ENCODE measurements at regions not wholly inside any gene's neighbourhood (a gene's known extent, or its start where the extent isn't known, plus 50 kb on each side); places are given as distances from the start of the nearest gene placed in this dataset.

GRCh38 chr2:217538719-217539118 lies 464.1 kb downstream of the TNS1 start:
- Histone ChIP-seq H3K9me3 (ENCODE audit: insufficient read depth, low read depth) (no peaks in the 10 kb centered on the region), H3K79me2 (ENCODE audit: low read depth) (no peaks in the 10 kb centered on the region), H2AFZ (no peak overlapping the region), H3F3A (ENCODE audit: insufficient read depth, low read depth) (no peaks in the 10 kb centered on the region), H3K27me3 (ENCODE audit: insufficient read depth, low read depth) (no peaks in the 10 kb centered on the region), H3K4me1 (replicated peaks; ENCODE audit: insufficient read depth) (no peaks in the 10 kb centered on the region), H3K9me2 (ENCODE audit: insufficient read depth) (no peaks in the 10 kb centered on the region), H3K4me3 (no peak overlapping the region), H3K36me3 (ENCODE audit: low read depth) (no peaks in the 10 kb centered on the region), H3K4me2 (no peak overlapping the region), H3K27ac (no peak overlapping the region), H4K20me1 (ENCODE audit: insufficient read depth) (no peaks in the 10 kb centered on the region)
- DNase-seq, result no peak
- BruUV-seq (replicated peaks), result no TSS peak
- ChIA-PET POLR2A (ENCODE audit: unreplicated experiment) (no interaction called here), CTCF (no interaction called here)
- intact Hi-C loops (cut with micrococcal nuclease; ENCODE audit: unreplicated experiment), result no loop called here
- TF ChIP-seq EZH2 (IDR thresholded peaks at IDR 0.05; ENCODE audit: low read depth) (no peak), CTCF (conservative IDR thresholded peaks at IDR 0.05) (no peak)

- TF ChIP-seq EZH2 (IDR thresholded peaks at IDR 0.05; ENCODE audit: low read depth) (no peak), CTCF (conservative IDR thresholded peaks at IDR 0.05) (no peak)
- Histone ChIP-seq H3K4me3 (no peak overlapping the region), H3K9me3 (ENCODE audit: insufficient read depth, low read depth) (no peaks in the 10 kb centered on the region), H3K27me3 (ENCODE audit: insufficient read depth, low read depth) (no peaks in the 10 kb centered on the region), H3K36me3 (ENCODE audit: low read depth) (no peaks in the 10 kb centered on the region), H3K9me2 (ENCODE audit: insufficient read depth) (no peaks in the 10 kb centered on the region), H3F3A (ENCODE audit: insufficient read depth, low read depth) (no peaks in the 10 kb centered on the region), H3K4me1 (replicated peaks; ENCODE audit: insufficient read depth) (no peaks in the 10 kb centered on the region), H3K27ac (no peak overlapping the region), H3K4me2 (no peak overlapping the region), H4K20me1 (ENCODE audit: insufficient read depth) (no peaks in the 10 kb centered on the region), H3K79me2 (ENCODE audit: low read depth) (no peaks in the 10 kb centered on the region), H2AFZ (no peak overlapping the region)
- CTCF ChIA-PET, result no interaction called here
- POLR2A ChIA-PET (ENCODE audit: unreplicated experiment), result no interaction called here
- intact Hi-C loops (cut with micrococcal nuclease; ENCODE audit: unreplicated experiment), result no loop called here
- no TSS peak for BruUV-seq (replicated peaks)
- DNase-seq, result no peak
These were observed 466.7 kb downstream of the TNS1 start for GRCh38 chr2:217535957-217536708.

GRCh38 chr2:217530392-217531090 lies 472.3 kb downstream of the TNS1 start:
- Histone ChIP-seq H3K79me2 (ENCODE audit: low read depth) (no peaks in the 10 kb centered on the region), H4K20me1 (ENCODE audit: insufficient read depth) (no peaks in the 10 kb centered on the region), H2AFZ (no peak overlapping the region), H3K4me1 (replicated peaks; ENCODE audit: insufficient read depth) (no peaks in the 10 kb centered on the region), H3K4me2 (no peak overlapping the region), H3K27me3 (ENCODE audit: insufficient read depth, low read depth) (no peaks in the 10 kb centered on the region), H3K9me3 (ENCODE audit: insufficient read depth, low read depth) (no peaks in the 10 kb centered on the region), H3F3A (ENCODE audit: insufficient read depth, low read depth) (no peaks in the 10 kb centered on the region), H3K27ac (no peak overlapping the region), H3K4me3 (no peak overlapping the region), H3K36me3 (ENCODE audit: low read depth) (no peaks in the 10 kb centered on the region), H3K9me2 (ENCODE audit: insufficient read depth) (no peaks in the 10 kb centered on the region)
- BruUV-seq (replicated peaks), result no TSS peak
- TF ChIP-seq CTCF (conservative IDR thresholded peaks at IDR 0.05), result no peak
- no peak for TF ChIP-seq EZH2 (IDR thresholded peaks at IDR 0.05; ENCODE audit: low read depth)
- ChIA-PET CTCF (no interaction called here), POLR2A (ENCODE audit: unreplicated experiment) (interaction anchor here (0.6 to 0.8 kb wide), 2 partner anchors 425 to 593 kb away, joined by 3 to 17 read pairs; no protein-coding TSS in a partner anchor)
- intact Hi-C loops (cut with micrococcal nuclease; ENCODE audit: unreplicated experiment), result no loop called here
- no peak for DNase-seq

Data from PC-9 (cell line).